ENCODE measurements at regions not wholly inside any gene's neighbourhood (a gene's known extent, or its start where the extent isn't known, plus 50 kb on each side); places are given as distances from the start of the nearest gene placed in this dataset.

GRCh38 chr1:224528900-224529299 is 87.2 kb upstream of the CNIH3 start:
- intact Hi-C loops (cut with micrococcal nuclease), result no loop called here
- TF ChIP-seq CTCF (IDR thresholded peaks at IDR 0.05; ENCODE audit: borderline replicate concordance), result no peak
- no peak overlapping the region for H3K4me3 ChIP-seq
- H3K27me3 ChIP-seq (ENCODE audit: low read depth), result no peaks in the 10 kb centered on the region
- H3K27ac ChIP-seq (replicated peaks), result no peak overlapping the region
- no peak for DNase-seq
- H3K36me3 ChIP-seq, result no peaks in the 10 kb centered on the region
- no peaks in the 10 kb centered on the region for H3K9me3 ChIP-seq (replicated peaks)
- no peaks in the 10 kb centered on the region for H3K4me1 ChIP-seq

- DNase-seq, result no peak
- Histone ChIP-seq H3K9me3 (replicated peaks) (no peaks in the 10 kb centered on the region), H3K27ac (replicated peaks) (no peak overlapping the region), H3K4me1 (no peaks in the 10 kb centered on the region), H3K36me3 (no peaks in the 10 kb centered on the region), H3K27me3 (ENCODE audit: low read depth) (no peaks in the 10 kb centered on the region), H3K4me3 (no peak overlapping the region)
- intact Hi-C loops (cut with micrococcal nuclease), result no loop called here
- no peak for TF ChIP-seq CTCF (IDR thresholded peaks at IDR 0.05; ENCODE audit: borderline replicate concordance)
These were observed 86.3 kb upstream of the CNIH3 start for GRCh38 chr1:224529844-224530243.

- no peaks in the 10 kb centered on the region for H3K9me3 ChIP-seq (replicated peaks)
- TF ChIP-seq CTCF (IDR thresholded peaks at IDR 0.05; ENCODE audit: borderline replicate concordance), result no peak
- no peak for DNase-seq
- H3K36me3 ChIP-seq, result no peaks in the 10 kb centered on the region
- no peaks in the 10 kb centered on the region for H3K27me3 ChIP-seq (ENCODE audit: low read depth)
- no peak overlapping the region for H3K27ac ChIP-seq (replicated peaks)
- intact Hi-C loops (cut with micrococcal nuclease), result no loop called here
- H3K4me1 ChIP-seq, result no peaks in the 10 kb centered on the region
- H3K4me3 ChIP-seq, result no peak overlapping the region
These were observed 82.6 kb upstream of the CNIH3 start for GRCh38 chr1:224533517-224533916.

GRCh38 chr1:224534731-224535130 is 81.4 kb upstream of the CNIH3 start:
- H3K9me3 ChIP-seq (replicated peaks), result no peaks in the 10 kb centered on the region
- no peak for TF ChIP-seq CTCF (IDR thresholded peaks at IDR 0.05; ENCODE audit: borderline replicate concordance)
- intact Hi-C loops (cut with micrococcal nuclease), result no loop called here
- H3K36me3 ChIP-seq, result no peaks in the 10 kb centered on the region
- H3K27ac ChIP-seq (replicated peaks), result no peak overlapping the region
- no peak overlapping the region for H3K4me3 ChIP-seq
- no peaks in the 10 kb centered on the region for H3K27me3 ChIP-seq (ENCODE audit: low read depth)
- no peak for DNase-seq
- no peaks in the 10 kb centered on the region for H3K4me1 ChIP-seq

DNA sequence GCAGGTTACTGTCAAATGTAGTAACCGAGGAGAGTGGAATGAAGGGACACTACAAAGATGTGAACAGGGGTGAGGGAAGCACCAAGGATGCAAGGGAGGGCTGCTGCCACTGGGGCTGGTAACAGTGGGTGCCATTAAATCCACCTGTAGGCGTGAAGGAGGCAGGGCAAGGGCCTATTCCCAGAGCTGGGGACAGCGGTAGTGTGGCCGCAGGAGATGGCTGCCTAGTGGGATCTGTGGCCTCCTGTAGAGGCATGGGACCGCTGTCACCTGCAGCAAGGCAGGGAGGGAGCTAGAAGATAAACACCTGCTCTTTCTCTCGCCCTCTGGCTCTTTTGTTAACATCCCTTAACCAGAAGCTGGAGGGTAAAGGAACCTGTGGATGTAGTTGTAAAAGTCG is 80.5 kb upstream of the CNIH3 start:
- intact Hi-C loops (cut with micrococcal nuclease), result no loop called here
- H3K27me3 ChIP-seq (ENCODE audit: low read depth), result no peaks in the 10 kb centered on the region
- H3K9me3 ChIP-seq (replicated peaks), result no peaks in the 10 kb centered on the region
- H3K4me3 ChIP-seq, result no peak overlapping the region
- no peak overlapping the region for H3K27ac ChIP-seq (replicated peaks)
- no peak for TF ChIP-seq CTCF (IDR thresholded peaks at IDR 0.05; ENCODE audit: borderline replicate concordance)
- H3K4me1 ChIP-seq, result no peaks in the 10 kb centered on the region
- no peak for DNase-seq
- no peaks in the 10 kb centered on the region for H3K36me3 ChIP-seq

GRCh38 chr1:224539971-224540370 is 76.1 kb upstream of the CNIH3 start:
- no peak for DNase-seq
- intact Hi-C loops (cut with micrococcal nuclease), result no loop called here
- Histone ChIP-seq H3K36me3 (no peaks in the 10 kb centered on the region), H3K27me3 (ENCODE audit: low read depth) (no peaks in the 10 kb centered on the region), H3K4me1 (no peaks in the 10 kb centered on the region), H3K4me3 (no peak overlapping the region), H3K27ac (replicated peaks) (no peak overlapping the region), H3K9me3 (replicated peaks) (no peaks in the 10 kb centered on the region)
- no peak for TF ChIP-seq CTCF (IDR thresholded peaks at IDR 0.05; ENCODE audit: borderline replicate concordance)
